ENCODE measurements at regions not wholly inside any gene's neighbourhood (a gene's known extent, or its start where the extent isn't known, plus 50 kb on each side); places are given as distances from the start of the nearest gene placed in this dataset.

GRCh38 chr5:105794578-105794977 is 1876.2 kb downstream of the EFNA5 start:
- DNase-seq (ENCODE audit: low read depth), result no peak
- H3K4me3 ChIP-seq (ENCODE audit: low read length), result no peak overlapping the region
- TF ChIP-seq CTCF (conservative IDR thresholded peaks at IDR 0.05; ENCODE audit: low read depth, low read length), result no peak

- no peak for TF ChIP-seq CTCF (conservative IDR thresholded peaks at IDR 0.05; ENCODE audit: low read depth, low read length)
- DNase-seq (ENCODE audit: low read depth), result no peak
- H3K4me3 ChIP-seq (ENCODE audit: low read length), result no peak overlapping the region
Observed at GRCh38 chr5:105789246-105789645, 1881.5 kb downstream of the EFNA5 start.

GRCh38 chr5:105783811-105784210 is 1886.9 kb downstream of the EFNA5 start:
- no peak for DNase-seq (ENCODE audit: low read depth)
- TF ChIP-seq CTCF (conservative IDR thresholded peaks at IDR 0.05; ENCODE audit: low read depth, low read length), result no peak
- no peak overlapping the region for H3K4me3 ChIP-seq (ENCODE audit: low read length)

- no peak overlapping the region for H3K4me3 ChIP-seq (ENCODE audit: low read length)
- DNase-seq (ENCODE audit: low read depth), result no peak
- no peak for TF ChIP-seq CTCF (conservative IDR thresholded peaks at IDR 0.05; ENCODE audit: low read depth, low read length)
Observed at GRCh38 chr5:105782501-105782900, 1888.2 kb downstream of the EFNA5 start.

- H3K4me3 ChIP-seq (ENCODE audit: low read length), result no peak overlapping the region
- TF ChIP-seq CTCF (conservative IDR thresholded peaks at IDR 0.05; ENCODE audit: low read depth, low read length), result no peak
- DNase-seq (ENCODE audit: low read depth), result no peak
Observed at GRCh38 chr5:105773241-105773640, 1897.5 kb downstream of the EFNA5 start.

- no peak for DNase-seq (ENCODE audit: low read depth)
- no peak overlapping the region for H3K4me3 ChIP-seq (ENCODE audit: low read length)
- no peak for TF ChIP-seq CTCF (conservative IDR thresholded peaks at IDR 0.05; ENCODE audit: low read depth, low read length)
Observed at GRCh38 chr5:105767267-105767666, 1903.5 kb downstream of the EFNA5 start.

GRCh38 chr5:105762728-105763127 is 1908.0 kb downstream of the EFNA5 start:
- H3K4me3 ChIP-seq (ENCODE audit: low read length), result no peak overlapping the region
- TF ChIP-seq CTCF (conservative IDR thresholded peaks at IDR 0.05; ENCODE audit: low read depth, low read length), result no peak
- no peak for DNase-seq (ENCODE audit: low read depth)
